UCSD-AML1 (cell line): ENCODE measurements at regions not wholly inside any gene's neighbourhood (a gene's known extent, or its start where the extent isn't known, plus 50 kb on each side); places are given as distances from the start of the nearest gene placed in this dataset.
"Not testable (repeated sequence)": the region's sequence is repeated elsewhere in the genome, so short reads cannot be mapped to it uniquely, and the experiment has no call there.

ENCODE experiments used
- DNase-seq: peaks from one replicate; lab custom pipeline; 2025; ENCODE audit not compliant: unreplicated experiment; lab: John Stamatoyannopoulos, UW

DNA sequence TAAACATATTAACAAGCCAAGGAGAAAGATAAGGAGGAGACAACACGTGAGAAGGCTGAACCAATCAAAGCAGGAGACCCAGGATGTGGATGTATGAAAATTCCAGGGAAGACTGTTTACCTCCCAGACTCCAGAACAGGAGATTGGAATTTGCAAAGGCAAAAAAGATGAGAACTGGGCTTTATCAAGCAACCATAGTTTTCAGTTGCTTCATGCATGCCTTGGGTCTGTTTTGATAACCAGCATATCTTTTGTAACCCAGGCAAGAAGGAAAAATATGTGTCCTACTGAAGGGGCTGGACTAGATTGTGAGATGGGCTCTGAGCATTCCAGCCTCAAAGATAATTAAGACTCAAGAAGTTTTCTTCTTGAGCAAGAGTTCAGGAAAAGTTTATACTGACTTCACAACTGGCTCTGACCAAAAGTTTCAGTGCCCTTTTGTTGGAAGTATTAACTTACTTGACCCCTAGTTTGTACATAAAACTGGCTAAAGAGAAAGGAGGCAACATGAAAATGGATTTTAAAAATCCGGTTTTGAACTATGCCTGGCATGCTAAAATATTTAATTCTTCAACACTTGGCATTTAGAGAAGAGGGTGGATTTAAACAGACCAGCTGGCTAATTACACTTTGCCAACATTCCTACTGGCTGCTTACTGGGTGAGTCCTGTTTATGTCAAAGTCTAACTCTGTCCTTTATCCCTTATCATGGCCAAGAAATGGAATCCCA lies 79.3 kb upstream of the CD28 start:
- DNase-seq = no peak

DNA sequence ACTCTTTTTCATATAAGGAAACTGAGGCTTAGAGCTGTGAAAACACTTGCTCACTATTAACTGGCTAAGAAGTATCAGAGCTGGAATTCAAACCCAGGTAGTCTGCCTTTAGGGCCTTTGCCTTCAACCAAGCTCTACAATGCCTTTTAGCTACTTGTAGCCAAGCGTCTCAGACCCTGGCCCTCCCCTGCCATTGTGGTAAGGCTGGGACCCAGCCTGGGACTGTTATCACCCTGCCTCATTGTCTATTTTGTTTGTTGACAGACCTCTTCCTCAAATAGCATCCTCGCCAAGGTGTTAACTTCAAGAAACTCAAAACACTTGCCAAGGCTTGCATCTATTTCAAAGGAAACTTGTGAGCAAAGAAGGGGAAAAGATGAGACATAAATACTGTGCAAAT lies 76.7 kb upstream of the CD28 start:
- no peak for DNase-seq

DNA sequence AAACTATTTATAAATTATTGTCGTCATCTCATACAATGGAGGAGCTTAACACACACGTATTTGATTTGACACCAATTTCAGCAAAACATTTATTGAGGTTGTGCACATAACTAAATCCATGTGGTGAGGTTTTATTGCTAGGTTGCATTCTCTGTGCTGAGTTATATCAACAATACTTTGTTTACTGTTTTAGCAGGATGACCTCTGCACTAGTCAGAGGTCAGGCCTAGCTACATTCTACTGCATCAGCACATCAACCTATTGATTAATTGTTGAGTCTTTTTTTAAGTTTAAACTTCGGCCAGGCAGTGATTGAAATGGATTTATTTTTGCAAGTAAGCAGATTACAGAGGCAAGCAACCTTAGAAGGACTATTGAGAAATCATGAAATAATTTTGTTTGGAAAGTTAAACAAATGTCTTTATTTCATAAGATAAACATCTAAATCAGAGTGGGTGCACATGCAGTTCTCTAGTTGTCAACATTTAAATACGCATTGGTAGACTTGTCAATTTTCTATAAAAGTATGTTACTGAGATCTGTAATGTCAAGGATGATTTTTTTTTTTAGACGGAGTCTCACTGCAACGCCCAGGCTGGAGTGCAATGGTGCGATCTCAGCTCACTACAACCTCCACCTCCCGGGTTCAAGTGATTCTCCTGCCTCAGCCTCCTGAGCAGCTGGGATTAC lies 75.2 kb upstream of the CD28 start:
- no peak for DNase-seq

DNA sequence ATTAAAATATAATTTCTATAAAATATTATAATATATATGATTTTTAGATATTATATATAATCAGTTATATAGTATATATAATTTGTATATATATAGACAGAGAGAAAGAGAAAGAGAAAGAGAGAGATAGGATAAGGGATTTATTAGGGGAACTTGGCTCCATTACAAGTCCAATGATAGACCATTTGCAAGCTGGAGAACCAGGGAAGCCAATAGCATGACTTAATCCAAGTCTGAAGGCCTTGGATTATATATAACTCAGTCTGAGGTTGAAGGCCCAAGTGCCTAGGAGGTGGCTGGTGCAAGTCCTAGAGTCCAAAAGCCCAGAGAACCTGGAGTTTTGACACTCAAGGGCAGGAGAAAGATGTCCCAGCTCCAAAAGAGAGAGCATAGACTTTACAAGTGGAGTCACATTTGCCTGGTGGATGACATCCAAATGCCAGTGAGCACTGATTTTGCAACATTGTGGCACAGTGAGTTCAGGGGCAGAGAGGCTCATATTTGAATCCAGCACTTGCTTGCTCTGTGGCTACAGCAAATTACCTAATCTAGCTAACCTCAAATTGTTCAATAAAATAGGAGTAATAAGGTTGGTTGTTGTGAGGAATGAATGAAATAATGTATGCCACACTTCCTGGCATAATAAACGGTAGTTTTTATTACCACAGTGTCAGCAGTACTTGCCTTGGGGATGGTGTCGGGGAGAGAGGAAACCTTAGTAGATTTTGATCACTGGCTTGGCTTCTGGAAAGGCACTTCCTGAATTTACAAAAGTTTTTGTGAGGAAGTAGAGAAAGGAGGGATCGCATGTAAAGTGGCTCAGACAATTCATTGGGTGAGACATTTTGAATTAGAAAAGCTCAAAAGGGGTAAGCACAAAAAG lies 69.6 kb upstream of the CD28 start:
- no peak for DNase-seq

DNA sequence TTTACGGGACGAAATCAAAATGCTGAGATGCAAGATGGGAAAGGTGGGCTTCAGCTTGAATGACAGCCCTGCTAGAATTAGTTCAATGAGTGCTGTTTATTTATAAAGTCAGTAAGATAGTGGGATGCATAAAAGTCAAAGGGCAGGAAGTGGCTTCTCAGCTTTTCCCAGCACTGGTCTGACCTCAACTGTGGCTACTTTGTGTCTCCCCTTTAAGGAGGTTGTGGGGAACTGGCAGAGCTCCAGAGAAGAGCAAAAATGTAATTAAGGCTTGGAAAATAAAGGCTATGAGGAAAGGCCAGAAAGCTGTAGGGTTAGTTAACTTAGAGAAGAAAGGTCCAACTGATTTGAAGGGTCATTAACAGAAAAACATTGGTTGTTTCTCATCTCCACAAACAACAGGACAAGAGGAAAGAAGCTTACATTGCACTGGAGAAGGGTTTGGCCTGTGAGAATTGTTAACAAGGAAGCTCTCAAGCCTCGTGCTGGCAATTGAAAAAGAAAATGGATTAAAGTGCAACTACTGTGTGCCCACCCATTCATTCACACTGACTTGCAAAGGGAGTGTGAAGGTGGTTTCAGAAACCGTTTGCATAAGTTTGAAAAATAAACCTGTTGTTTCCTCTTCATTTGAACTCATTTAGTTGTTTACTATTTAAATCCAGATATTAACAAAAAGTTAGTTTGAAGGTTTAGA lies 68.8 kb upstream of the CD28 start:
- no peak for DNase-seq

DNA sequence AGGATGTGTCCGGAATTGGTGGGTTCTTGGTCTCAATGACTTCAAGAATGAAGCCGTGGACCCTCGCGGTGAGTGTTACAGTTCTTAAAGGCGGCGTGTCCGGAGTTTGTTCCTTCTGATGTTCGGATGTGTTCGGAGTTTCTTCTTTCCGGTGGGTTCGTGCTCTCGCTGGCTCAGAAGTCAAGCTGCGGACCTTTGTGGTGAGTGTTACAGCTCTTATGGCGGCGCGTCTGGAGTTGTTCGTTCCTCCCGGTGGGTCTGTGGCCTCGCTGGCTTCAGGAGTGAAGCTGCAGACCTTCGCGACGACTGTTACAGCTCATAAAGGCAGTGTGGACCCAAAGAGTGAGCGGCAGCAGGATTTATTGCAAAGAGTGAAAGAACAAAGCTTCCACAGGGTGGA lies 64.6 kb upstream of the CD28 start:
- DNase-seq = not testable (repeated sequence)

DNA sequence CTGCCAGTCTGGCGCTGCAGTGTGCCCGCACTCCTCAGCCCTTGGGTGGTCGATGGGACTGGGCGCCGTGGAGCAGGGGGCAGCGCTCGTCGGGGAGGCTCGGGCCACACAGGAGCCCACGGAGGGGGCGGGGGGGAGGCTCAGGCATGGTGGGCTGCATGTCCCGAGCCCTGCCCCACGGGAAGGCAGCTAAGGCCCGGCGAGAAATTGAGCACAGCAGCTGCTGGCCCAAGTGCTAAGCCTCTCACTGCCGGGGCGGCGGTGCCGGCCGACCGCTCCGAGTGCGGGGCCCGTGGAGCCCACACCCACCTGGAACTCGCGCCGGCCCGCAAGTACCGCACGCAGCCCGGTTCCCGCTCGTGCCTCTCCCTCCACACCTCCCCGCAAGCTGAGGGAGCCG lies 63.6 kb upstream of the CD28 start:
- DNase-seq = not testable (repeated sequence)

DNA sequence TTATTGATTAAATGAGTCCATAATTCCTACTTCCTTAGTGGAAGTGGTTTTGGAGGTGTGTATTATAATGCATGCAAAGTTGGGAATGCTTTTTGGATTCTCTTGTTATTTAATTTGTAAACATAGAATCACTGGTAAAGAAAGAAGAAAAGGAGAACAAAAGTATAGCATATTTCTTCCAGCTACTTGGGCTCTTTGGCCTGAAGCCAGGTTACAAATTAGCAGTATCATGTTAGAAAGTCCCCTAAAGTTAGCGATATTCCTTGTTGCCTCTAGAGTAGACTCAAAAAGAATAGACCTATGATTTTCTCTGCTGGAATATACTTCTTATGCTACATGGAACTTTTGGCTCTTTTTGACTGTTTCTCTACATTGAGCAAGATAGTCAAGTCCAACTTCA lies 60.6 kb upstream of the CD28 start:
- DNase-seq = no peak

DNA sequence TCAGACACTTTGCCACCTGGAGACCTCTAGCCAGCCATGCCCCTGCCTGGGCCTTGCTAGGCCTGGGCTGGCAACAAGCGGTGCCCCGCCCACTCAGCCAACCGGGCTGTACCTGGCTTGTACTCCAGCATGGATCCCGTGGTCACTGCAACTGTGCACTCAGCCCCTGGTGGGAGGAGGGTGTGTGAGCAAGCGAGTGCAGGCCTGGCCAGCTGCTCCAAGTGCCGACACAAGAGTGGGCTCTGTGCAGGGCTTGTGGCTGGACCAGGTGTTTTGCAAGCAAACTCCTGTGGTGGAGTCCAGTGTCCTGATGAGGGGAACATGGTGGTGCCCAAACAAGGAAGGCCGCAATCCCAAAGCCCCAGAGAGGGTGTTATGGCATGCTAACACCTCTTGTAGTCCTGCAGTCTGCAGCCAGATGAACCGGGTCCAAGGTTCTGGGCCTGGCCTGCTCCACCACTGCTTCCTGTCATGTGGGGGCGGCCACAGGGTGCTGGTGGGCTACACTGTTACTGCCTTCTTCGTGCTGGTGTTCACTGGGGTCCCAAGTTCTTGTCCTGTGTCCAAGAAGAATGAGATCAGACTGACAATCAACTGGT lies 60.1 kb upstream of the CD28 start:
- DNase-seq = no peak

DNA sequence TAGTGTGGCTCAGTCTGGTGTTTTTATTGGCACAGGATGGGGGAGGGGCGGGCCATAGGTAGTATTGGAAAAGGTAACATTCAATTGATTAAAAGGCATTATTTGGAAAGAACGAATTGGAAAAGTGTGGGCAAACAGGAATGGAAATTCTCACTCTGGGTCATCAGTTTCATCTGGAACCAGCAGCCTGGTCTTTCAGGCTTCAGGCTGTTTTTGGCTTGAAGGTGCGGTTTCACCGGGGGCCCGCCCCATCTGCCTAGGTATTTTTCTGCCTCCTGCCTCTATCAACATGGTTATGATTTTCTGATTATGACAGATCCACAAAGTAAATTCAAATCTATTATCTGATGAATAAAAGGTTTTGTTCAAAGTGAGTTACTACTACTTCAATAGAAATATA lies 59.5 kb upstream of the CD28 start:
- DNase-seq = no peak

DNA sequence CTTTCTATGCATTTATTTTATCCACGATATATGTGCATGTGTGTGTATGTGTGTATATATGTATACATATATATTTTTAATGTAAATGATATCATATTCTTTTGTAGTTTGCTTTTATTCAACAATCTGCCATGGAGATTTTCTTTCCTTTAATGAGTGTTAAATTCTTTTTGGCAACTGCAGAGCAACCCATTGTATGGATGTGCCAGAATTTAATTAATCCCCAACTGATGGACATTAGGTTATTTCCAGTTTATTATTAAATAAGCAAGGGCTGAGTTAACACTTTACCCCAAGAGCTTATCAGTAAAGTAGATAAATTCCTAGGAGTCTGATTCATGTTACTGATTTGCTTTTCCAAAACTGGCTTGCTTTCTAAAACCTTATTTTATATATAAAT lies 58.9 kb upstream of the CD28 start:
- DNase-seq = no peak

DNA sequence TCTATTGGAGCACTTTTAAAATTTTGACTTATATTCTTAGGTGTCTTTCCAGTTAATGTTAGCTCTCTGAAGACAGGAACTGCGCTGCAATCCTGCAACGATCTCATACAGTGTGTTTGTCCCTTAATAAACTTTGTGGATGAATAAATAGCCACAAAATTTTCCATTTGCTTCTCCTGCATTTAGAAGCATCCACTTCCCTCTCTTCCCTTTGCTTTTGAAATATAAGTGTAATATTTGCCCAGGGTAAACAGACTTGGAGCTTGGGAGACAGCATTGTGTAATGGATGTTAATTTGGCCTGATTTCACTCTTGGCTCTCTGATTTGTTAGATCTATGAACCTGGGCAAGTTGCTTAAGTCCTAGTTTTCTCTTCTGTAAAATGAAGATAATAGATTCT lies 58.2 kb upstream of the CD28 start:
- no peak for DNase-seq

DNA sequence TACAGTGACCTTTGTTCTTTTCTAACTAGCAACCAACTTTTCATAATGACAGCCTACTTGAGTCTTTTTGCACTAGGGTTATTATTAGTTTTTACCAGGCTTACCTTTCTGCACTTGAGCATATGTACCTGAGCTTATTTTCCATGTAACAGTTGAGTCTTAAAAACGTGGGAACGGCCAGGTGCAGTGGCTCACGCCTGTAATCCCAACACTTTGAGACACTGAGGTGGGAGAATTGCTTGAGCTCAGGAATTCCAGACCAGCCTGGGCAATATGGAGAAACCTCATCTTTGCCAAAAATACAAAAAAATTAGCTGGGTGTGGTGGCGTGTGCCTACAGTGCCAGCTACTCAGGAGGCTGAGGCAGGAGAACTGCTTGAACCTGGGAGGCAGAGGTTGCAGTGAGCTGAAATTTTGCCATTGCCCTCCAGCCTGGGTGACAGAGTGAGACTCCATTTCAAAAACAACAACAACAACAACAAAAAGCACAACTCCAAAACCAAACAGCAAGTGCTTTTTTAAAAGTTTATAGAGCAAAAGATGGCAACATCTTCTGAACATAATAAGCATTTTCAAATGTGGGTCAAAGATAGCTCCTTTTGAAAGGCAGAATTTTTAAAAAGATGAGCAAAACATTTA lies 57.1 kb upstream of the CD28 start:
- DNase-seq = no peak

DNA sequence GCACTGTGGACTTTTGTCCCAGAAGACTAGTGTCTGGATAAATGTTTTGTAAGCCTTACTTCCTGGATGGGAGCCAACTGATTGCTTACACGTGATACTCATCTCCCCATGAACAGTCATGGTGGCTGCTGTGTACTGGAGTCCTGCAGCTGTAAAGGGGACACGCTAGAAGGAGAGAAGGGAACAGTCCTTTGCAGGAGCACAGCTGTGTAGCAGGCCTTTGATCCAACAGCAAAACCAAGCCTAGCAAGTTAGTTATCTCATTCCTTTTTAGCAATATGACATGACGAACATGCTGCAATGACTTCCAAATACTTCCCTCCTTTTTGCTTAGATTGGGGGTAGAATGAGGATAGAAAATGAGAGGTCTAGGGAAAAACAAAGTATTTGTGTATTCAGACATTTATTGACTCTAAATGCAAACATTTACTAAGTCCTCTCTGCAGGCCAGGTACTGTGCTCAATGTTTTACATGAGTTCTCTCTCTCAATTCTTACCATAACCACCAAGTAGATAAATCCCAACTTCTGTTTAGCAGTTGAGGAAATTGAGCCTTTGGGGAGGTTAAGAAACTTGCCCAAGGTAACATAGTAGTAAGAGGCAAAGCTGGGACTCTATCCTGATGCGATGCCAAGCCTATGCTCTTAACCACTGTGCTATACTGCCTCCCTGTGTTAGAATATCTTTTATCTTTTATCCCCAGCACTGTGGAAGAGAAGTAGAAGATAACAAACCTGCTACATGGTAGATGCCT lies 55.4 kb upstream of the CD28 start:
- no peak for DNase-seq

DNA sequence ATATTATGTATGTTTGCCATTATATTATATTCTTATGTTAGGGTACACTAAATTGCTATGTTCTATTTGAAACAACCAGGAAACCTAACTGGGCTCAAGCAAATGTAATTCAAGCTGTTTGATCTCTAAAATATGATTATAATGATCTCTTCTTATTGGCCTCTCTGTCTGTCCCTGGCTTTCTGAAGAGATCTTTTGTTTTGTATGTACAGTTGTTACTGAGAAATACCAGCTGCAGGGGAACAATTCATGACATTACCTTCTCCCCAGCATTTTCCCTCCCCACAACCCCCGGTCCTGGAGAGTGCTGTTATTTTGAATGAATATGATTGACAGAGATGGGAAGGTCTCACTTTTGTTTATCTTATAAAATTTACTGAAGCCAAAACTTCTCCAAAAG lies 54.8 kb upstream of the CD28 start:
- no peak for DNase-seq

DNA sequence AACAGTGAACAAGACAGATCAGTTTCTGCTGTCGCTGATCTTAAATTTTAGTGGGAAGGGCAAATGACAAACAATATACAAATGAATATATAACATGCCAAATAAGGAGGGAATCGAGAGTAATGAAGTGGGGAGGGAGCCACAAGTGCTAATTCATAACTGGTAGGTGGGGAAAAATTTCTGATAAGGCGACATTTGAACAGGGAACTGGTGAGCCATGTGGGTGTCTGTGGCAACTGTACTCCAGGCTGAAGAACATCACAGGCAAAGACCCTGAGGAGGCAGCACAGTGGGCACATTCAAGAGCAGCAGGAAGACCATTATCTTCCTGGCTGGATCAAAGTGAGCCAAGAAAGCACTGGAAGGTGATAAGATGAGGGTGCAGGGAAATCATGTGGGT lies 51.6 kb upstream of the CD28 start:
- DNase-seq = no peak

DNA sequence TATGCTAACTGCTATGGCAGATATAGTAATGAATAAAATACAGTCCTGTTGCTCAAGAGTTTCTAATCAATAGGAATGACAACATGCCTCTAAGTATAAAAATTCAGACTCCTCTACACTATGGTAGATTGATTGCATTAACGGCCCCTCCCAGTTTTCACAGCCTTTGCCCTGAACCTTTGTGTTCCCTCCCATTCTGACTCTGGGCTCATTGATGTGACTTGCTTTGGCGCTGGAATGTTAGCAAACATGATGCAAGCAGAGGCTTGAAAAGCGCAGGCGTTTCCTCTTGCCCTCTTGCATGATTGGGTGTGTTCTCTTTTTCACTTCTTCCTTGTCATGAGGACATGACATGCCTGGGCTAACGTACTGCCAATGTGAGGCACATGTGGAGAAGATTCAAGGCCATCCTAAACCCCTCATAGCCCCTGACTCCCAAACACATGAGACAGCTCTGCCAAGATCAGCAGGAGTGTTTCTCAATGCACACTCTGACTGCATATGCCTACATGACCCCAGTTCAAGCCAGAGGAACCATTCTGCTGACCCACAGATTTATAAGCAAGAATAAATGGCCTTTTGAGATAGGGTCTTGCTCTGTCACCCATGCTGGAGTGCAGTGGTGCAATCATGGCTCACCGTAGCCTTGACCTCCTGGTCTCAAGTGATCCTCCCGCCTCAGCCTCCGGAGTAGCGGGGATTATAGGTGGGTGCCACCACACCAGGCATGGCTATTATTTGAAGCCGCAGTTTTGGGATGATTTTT lies 49.7 kb upstream of the CD28 start:
- DNase-seq = peak; percentile 22
